IMR-90 (cell line): ENCODE measurements at regions not wholly inside any gene's neighbourhood (a gene's known extent, or its start where the extent isn't known, plus 50 kb on each side); places are given as distances from the start of the nearest gene placed in this dataset.

ENCODE experiments used
- ATAC-seq: fragments of 200-7000 bp; cut with Tn5 transposase; 2 replicates; pipeline ENCODE4 v1.9.1; 2020; ENCODE audit warnings: low read depth, mild to moderate bottlenecking, moderate library complexity
- BruUV-seq: library from RNA; stranded (reverse); fragments of 400-500 nt; replicated peaks from 2 replicates; lab custom pipeline; 2021; lab: Mats Ljungman, UMichigan
- CTCF ChIA-PET: fragments of 300-600 bp; formaldehyde crosslinking; extraction: SDS; loops from one replicate; lab custom pipeline; 2021; ENCODE audit warnings: antibody characterized with exemption; lab: Yijun Ruan, JAX
- POLR2A ChIA-PET: fragments of 300-600 bp; sonication (Branson Sonifier 250); formaldehyde crosslinking; loops from one replicate; lab custom pipeline; 2022; ENCODE audit warnings: antibody characterized with exemption; ENCODE audit not compliant: unreplicated experiment; lab: Charles Lee
- DNase-seq: peaks from one replicate; pipeline ENCODE4 v3.0.0; 2013
- H2AFZ ChIP-seq: replicated peaks from 2 replicates; pipeline ENCODE3; 2013; ENCODE audit warnings: low read length, mild to moderate bottlenecking; ENCODE audit not compliant: poor library complexity
- H2AK5ac ChIP-seq: 2 replicates; pipeline ENCODE4 v1.6.1; 2013; ENCODE audit warnings: low read depth, low read length, inconsistent platforms
- H2AK9ac ChIP-seq: replicated peaks from 2 replicates; pipeline ENCODE3; 2013; ENCODE audit warnings: mild to moderate bottlenecking, low read depth, low read length, moderate library complexity; ENCODE audit not compliant: poor library complexity
- H2BK120ac ChIP-seq: 2 replicates; pipeline ENCODE4 v1.6.1; 2013; ENCODE audit warnings: low read depth, low read length, inconsistent platforms
- H2BK15ac ChIP-seq: 3 replicates; pipeline ENCODE4 v1.6.1; 2013; ENCODE audit warnings: low read depth, low read length, inconsistent platforms
- H2BK20ac ChIP-seq: 2 replicates; pipeline ENCODE4 v1.6.1; 2013; ENCODE audit warnings: low read depth, mild to moderate bottlenecking, inconsistent platforms, low read length, moderate library complexity
- H2BK5ac ChIP-seq: 2 replicates; pipeline ENCODE4 v1.6.1; 2013; ENCODE audit warnings: mild to moderate bottlenecking, low read depth, low read length, inconsistent platforms; ENCODE audit not compliant: poor library complexity, severe bottlenecking
- H3K14ac ChIP-seq: replicated peaks from 2 replicates; pipeline ENCODE4 v1.6.1; 2013; ENCODE audit warnings: low read depth, low read length, inconsistent platforms
- H3K18ac ChIP-seq: 2 replicates; pipeline ENCODE4 v1.6.1; 2013; ENCODE audit warnings: low read depth, low read length, control low read depth
- H3K23ac ChIP-seq: 2 replicates; pipeline ENCODE4 v1.6.1; 2013; ENCODE audit warnings: low read depth, low read length, inconsistent platforms
- H3K27ac ChIP-seq: 2 replicates; pipeline ENCODE4 v1.5.1; 2013; ENCODE audit warnings: mild to moderate bottlenecking, control low read depth, low read length; ENCODE audit not compliant: insufficient read depth
- H3K27me3 ChIP-seq: 2 replicates; pipeline ENCODE4 v1.6.1; 2013; ENCODE audit warnings: low read length; ENCODE audit not compliant: control insufficient read depth, insufficient read depth
- H3K36me3 ChIP-seq: 2 replicates; pipeline ENCODE4 v1.6.1; 2013; ENCODE audit warnings: low read length, mixed read lengths; ENCODE audit not compliant: control insufficient read depth, insufficient read depth
- H3K4ac ChIP-seq: 2 replicates; pipeline ENCODE4 v1.6.1; 2013; ENCODE audit warnings: low read depth, low read length, inconsistent platforms
- H3K4me1 ChIP-seq: 2 replicates; pipeline ENCODE4 v1.6.1; 2013; ENCODE audit warnings: low read length, mixed read lengths; ENCODE audit not compliant: control insufficient read depth, insufficient read depth
- H3K4me2 ChIP-seq: 2 replicates; pipeline ENCODE4 v1.6.1; 2013; ENCODE audit warnings: low read depth, mild to moderate bottlenecking, control low read depth, low read length, moderate library complexity
- H3K4me3 ChIP-seq: 2 replicates; pipeline ENCODE4 v1.5.1; 2013; ENCODE audit warnings: low read depth, mild to moderate bottlenecking, control low read depth, low read length, moderate library complexity; ENCODE audit not compliant: insufficient read depth
- H3K56ac ChIP-seq: 2 replicates; pipeline ENCODE4 v1.6.1; 2013; ENCODE audit warnings: low read length, inconsistent platforms; ENCODE audit not compliant: insufficient read depth; ENCODE audit errors: extremely low read depth
- H3K79me1 ChIP-seq, 2 experiments: 2 replicates each; pipeline ENCODE4 v1.6.1; 2013; ENCODE audit warnings: low read length in 2 of 2, inconsistent platforms in 1 of 2, low read depth in 1 of 2
- H3K9ac ChIP-seq: 2 replicates; pipeline ENCODE4 v1.6.1; 2013; ENCODE audit warnings: low read depth, low read length, control low read depth
- H3K9me1 ChIP-seq: 2 replicates; pipeline ENCODE4 v1.6.1; 2013; ENCODE audit warnings: low read length, inconsistent platforms; ENCODE audit not compliant: insufficient read depth
- H3K9me3 ChIP-seq: 2 replicates; pipeline ENCODE4 v1.6.1; 2013; ENCODE audit warnings: low read length; ENCODE audit not compliant: control insufficient read depth, insufficient read depth
- H4K20me1 ChIP-seq: 2 replicates; pipeline ENCODE4 v1.6.1; 2013; ENCODE audit warnings: low read length, inconsistent platforms; ENCODE audit not compliant: insufficient read depth
- H4K5ac ChIP-seq: 2 replicates; pipeline ENCODE4 v1.6.1; 2013; ENCODE audit warnings: mild to moderate bottlenecking, low read depth, low read length, control low read depth
- H4K8ac ChIP-seq, 2 experiments: 2 replicates each; pipeline ENCODE4 v1.6.1; 2013; ENCODE audit warnings: low read depth in 2 of 2, low read length in 2 of 2, control low read depth in 1 of 2, inconsistent platforms in 1 of 2
- H4K91ac ChIP-seq: 2 replicates; pipeline ENCODE4 v1.6.1; 2013; ENCODE audit warnings: low read depth, low read length, inconsistent platforms; ENCODE audit not compliant: insufficient read depth
- CHD1 ChIP-seq: IDR thresholded peaks from 2 replicates; pipeline ENCODE4 v1.6.1; 2012; ENCODE audit warnings: low read depth, low read length, improper control_type of control experiment
- WGBS, 2 experiments: methylation state at CpG; one replicate each; pipeline versions ENCODE4 v1.1.5 to v1.1.7; 2013; ENCODE audit warnings: missing lambda C conversion rate in 2 of 2; ENCODE audit not compliant: insufficient read length in 1 of 2; ENCODE audit errors: extremely low coverage in 2 of 2; 5-methylcytosine and 5-hydroxymethylcytosine counted together
- dilution Hi-C: fragments of 300-500 bp; cut with HindIII; formaldehyde crosslinking; loops from one replicate; pipeline ENCODE4 v1.14.3; 2018; ENCODE audit warnings: low sequenced_read_pairs; ENCODE audit not compliant: unreplicated experiment
- in situ Hi-C: fragments of 300-500 bp; cut with MboI; formaldehyde crosslinking; loops from 3 replicates; pipeline ENCODE4 v1.14.3; 2019; ENCODE audit warnings: low sequenced_read_pairs, inconsistent platforms, mixed read lengths
- intact Hi-C: fragments of 100-400 bp; cut with micrococcal nuclease; formaldehyde crosslinking; loops from 2 replicates; pipeline ENCODE4 v1.10.0; 2022
- TF ChIP-seq, protein P1 (sequence below): fragments of 150-350 bp; IDR thresholded peaks from 2 replicates; pipeline ENCODE4 v1.6.1; 2016; ENCODE audit warnings: low read depth, mild to moderate bottlenecking, low read length, moderate library complexity, borderline replicate concordance
- TF ChIP-seq, protein P2 (sequence below): conservative IDR thresholded peaks from 2 replicates; pipeline ENCODE4 v1.5.1; 2012; ENCODE audit warnings: mild to moderate bottlenecking, low read depth, low read length, improper control_type of control experiment

- Histone ChIP-seq H3K4me3 (no peak overlapping the region), H2BK20ac (no peak overlapping the region)
- ATAC-seq, result no peak
Measured at GRCh38 chr3:178152031-178152806, 384.0 kb upstream of the KCNMB2 start.

More at GRCh38 chr3:178152031-178152806, 384.0 kb upstream of the KCNMB2 start:
- no peak overlapping the region for H3K4me2 ChIP-seq
- no peak overlapping the region for H2BK120ac ChIP-seq
- no peak overlapping the region for H3K18ac ChIP-seq
- no peak overlapping the region for H4K91ac ChIP-seq
- H4K8ac ChIP-seq, result no peak overlapping the region
- in situ Hi-C loops (no loop called here), intact Hi-C loops (no loop called here), dilution Hi-C loops (no loop called here)
- H2AFZ ChIP-seq, result no peak overlapping the region
- no peaks in the 10 kb centered on the region for H3K9me3 ChIP-seq
- no peaks in the 10 kb centered on the region for H3K79me1 ChIP-seq
- H4K20me1 ChIP-seq, result no peaks in the 10 kb centered on the region
- no peak overlapping the region for H2AK5ac ChIP-seq
- TF ChIP-seq, protein P1, sequence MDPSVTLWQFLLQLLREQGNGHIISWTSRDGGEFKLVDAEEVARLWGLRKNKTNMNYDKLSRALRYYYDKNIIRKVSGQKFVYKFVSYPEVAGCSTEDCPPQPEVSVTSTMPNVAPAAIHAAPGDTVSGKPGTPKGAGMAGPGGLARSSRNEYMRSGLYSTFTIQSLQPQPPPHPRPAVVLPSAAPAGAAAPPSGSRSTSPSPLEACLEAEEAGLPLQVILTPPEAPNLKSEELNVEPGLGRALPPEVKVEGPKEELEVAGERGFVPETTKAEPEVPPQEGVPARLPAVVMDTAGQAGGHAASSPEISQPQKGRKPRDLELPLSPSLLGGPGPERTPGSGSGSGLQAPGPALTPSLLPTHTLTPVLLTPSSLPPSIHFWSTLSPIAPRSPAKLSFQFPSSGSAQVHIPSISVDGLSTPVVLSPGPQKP, result no peak
- TF ChIP-seq CHD1, result no peak
- TF ChIP-seq, protein P2, sequence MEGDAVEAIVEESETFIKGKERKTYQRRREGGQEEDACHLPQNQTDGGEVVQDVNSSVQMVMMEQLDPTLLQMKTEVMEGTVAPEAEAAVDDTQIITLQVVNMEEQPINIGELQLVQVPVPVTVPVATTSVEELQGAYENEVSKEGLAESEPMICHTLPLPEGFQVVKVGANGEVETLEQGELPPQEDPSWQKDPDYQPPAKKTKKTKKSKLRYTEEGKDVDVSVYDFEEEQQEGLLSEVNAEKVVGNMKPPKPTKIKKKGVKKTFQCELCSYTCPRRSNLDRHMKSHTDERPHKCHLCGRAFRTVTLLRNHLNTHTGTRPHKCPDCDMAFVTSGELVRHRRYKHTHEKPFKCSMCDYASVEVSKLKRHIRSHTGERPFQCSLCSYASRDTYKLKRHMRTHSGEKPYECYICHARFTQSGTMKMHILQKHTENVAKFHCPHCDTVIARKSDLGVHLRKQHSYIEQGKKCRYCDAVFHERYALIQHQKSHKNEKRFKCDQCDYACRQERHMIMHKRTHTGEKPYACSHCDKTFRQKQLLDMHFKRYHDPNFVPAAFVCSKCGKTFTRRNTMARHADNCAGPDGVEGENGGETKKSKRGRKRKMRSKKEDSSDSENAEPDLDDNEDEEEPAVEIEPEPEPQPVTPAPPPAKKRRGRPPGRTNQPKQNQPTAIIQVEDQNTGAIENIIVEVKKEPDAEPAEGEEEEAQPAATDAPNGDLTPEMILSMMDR, result no peak
- no peaks in the 10 kb centered on the region for H3K27me3 ChIP-seq
- no peak for DNase-seq
- H2BK5ac ChIP-seq, result no peak overlapping the region
- ChIA-PET CTCF (no interaction called here), POLR2A (no interaction called here)
- H3K9me1 ChIP-seq, result no peaks in the 10 kb centered on the region
- H3K14ac ChIP-seq, result no peak overlapping the region
- no peak overlapping the region for H3K9ac ChIP-seq
- no peak overlapping the region for H3K23ac ChIP-seq
- no peak overlapping the region for H4K5ac ChIP-seq
- peaks cover 2% of the 10 kb centered on the region; the same call in 1 of the 2 replicates for H3K4me1 ChIP-seq
- no peak overlapping the region for H2BK15ac ChIP-seq
- no peaks in the 10 kb centered on the region for H3K36me3 ChIP-seq
- H2AK9ac ChIP-seq, result no peak overlapping the region
- no peak overlapping the region for H3K56ac ChIP-seq
- H3K4ac ChIP-seq, result no peak overlapping the region
- H3K27ac ChIP-seq, result no peak overlapping the region
- no TSS peak for BruUV-seq
- WGBS, 2 experiments, result no CpG with 5 or more reads among the region's 8 CpGs
